H1 (cell line): ENCODE measurements at regions not wholly inside any gene's neighbourhood (a gene's known extent, or its start where the extent isn't known, plus 50 kb on each side); places are given as distances from the start of the nearest gene placed in this dataset.

Experiments used
- CTCF ChIA-PET: fragments of 300-600 bp; sonication (Branson Sonifier 250); formaldehyde crosslinking; loops from one replicate; lab custom pipeline; 2021; ENCODE audit not compliant: partially characterized antibody; lab: Charles Lee
- POLR2A ChIA-PET: fragments of 300-600 bp; sonication (Branson Sonifier 250); formaldehyde crosslinking; loops from one replicate; lab custom pipeline; 2021; ENCODE audit warnings: inconsistent platforms; ENCODE audit not compliant: partially characterized antibody; lab: Charles Lee
- DNase-seq, 2 experiments: peaks; one replicate each; pipeline versions ENCODE4 v3.0.0 to v3.0.0-alpha.2; 2010 to 2022; ENCODE audit warnings: low spot score in 2 of 2, low read depth in 1 of 2, mixed read lengths in 1 of 2
- FAIRE-seq: peaks from 2 replicates; lab custom pipeline; 2011; peaks lifted over from hg19 to GRCh38; lab: Jason Lieb, UNC
- H2AFZ ChIP-seq: 2 replicates; pipeline ENCODE4 v1.8.1; 2012; ENCODE audit warnings: low read length, inconsistent platforms
- H2AK5ac ChIP-seq: 2 replicates; pipeline ENCODE4 v1.6.1; 2013; ENCODE audit warnings: low read depth, low read length
- H2BK120ac ChIP-seq: replicated peaks from 2 replicates; pipeline ENCODE3; 2013; ENCODE audit warnings: low read depth, low read length, inconsistent platforms
- H2BK12ac ChIP-seq: 2 replicates; pipeline ENCODE4 v1.6.1; 2013; ENCODE audit warnings: low read depth, low read length
- H2BK15ac ChIP-seq: 2 replicates; pipeline ENCODE4 v1.6.1; 2013; ENCODE audit warnings: low read length
- H2BK20ac ChIP-seq: 2 replicates; pipeline ENCODE4 v1.6.1; 2013; ENCODE audit warnings: low read length
- H2BK5ac ChIP-seq: 2 replicates; pipeline ENCODE4 v1.6.1; 2013; ENCODE audit warnings: low read depth, low read length
- H3K14ac ChIP-seq: 2 replicates; pipeline ENCODE4 v1.6.1; 2013; ENCODE audit warnings: inconsistent platforms; ENCODE audit not compliant: insufficient read length
- H3K18ac ChIP-seq: 2 replicates; pipeline ENCODE4 v1.6.1; 2013; ENCODE audit warnings: low read length; ENCODE audit errors: extremely low read depth
- H3K23ac ChIP-seq: 2 replicates; pipeline ENCODE4 v1.6.1; 2013; ENCODE audit warnings: inconsistent platforms; ENCODE audit not compliant: insufficient read length
- H3K23me2 ChIP-seq: 2 replicates; pipeline ENCODE4 v1.6.1; 2013; ENCODE audit warnings: low read depth, low read length
- H3K27ac ChIP-seq: 2 replicates; pipeline ENCODE4 v1.6.1; 2011; ENCODE audit warnings: low read depth, low read length, inconsistent platforms
- H3K27me3 ChIP-seq, 4 experiments: replicated peaks in 1 of 4; 1 replicate in 1 of 4; 2 replicates in 3 of 4; pipeline versions ENCODE4 v1.6.1 to v1.8.1; 2011 to 2013; ENCODE audit warnings: low read length in 3 of 4, mild to moderate bottlenecking in 3 of 4, inconsistent platforms in 2 of 4, mixed read lengths in 2 of 4, moderate library complexity in 1 of 4; ENCODE audit not compliant: control insufficient read depth in 3 of 4, insufficient read depth in 3 of 4; ENCODE audit errors: extremely low read depth in 1 of 4
- H3K36me3 ChIP-seq, 4 experiments: 2 replicates each; pipeline versions ENCODE4 v1.6.1 to v1.8.1; 2011 to 2013; ENCODE audit warnings: mild to moderate bottlenecking in 4 of 4, low read length in 3 of 4, moderate library complexity in 2 of 4, control low read depth in 1 of 4, inconsistent platforms in 1 of 4; ENCODE audit not compliant: insufficient read depth in 4 of 4, control insufficient read depth in 2 of 4
- H3K4ac ChIP-seq: replicated peaks from 2 replicates; pipeline ENCODE3; 2013; ENCODE audit warnings: low read length, low read depth, mixed read lengths, inconsistent platforms; ENCODE audit not compliant: insufficient read length
- H3K4me1 ChIP-seq, 4 experiments: replicated peaks in 1 of 4; 1 replicate in 1 of 4; 2 replicates in 3 of 4; pipeline versions ENCODE4 v1.6.1 to v1.8.1; 2011 to 2013; ENCODE audit warnings: low read length in 3 of 4, inconsistent platforms in 2 of 4, mixed read lengths in 1 of 4; ENCODE audit not compliant: insufficient read depth in 4 of 4, control insufficient read depth in 3 of 4
- H3K4me2 ChIP-seq, 2 experiments: 2 replicates each; pipeline versions ENCODE4 v1.6.1 to v1.8.1; 2011 to 2013; ENCODE audit warnings: low read depth in 2 of 2, low read length in 2 of 2, control low read depth in 1 of 2, inconsistent platforms in 1 of 2, mild to moderate bottlenecking in 1 of 2; ENCODE audit not compliant: insufficient read depth in 1 of 2
- H3K4me3 ChIP-seq, 4 experiments: fragments of 200-600, 300-600 bp in 1 of 4; sonication (generic), shearing (Covaris generic), sonication (Bioruptor Twin) in 1 of 4; 2 replicates each; pipeline versions ENCODE4 v1.5.1 to v1.8.1; 2011 to 2016; ENCODE audit warnings: low read length in 4 of 4, low read depth in 3 of 4, control low read depth in 2 of 4, inconsistent platforms in 2 of 4, mild to moderate bottlenecking in 2 of 4, mixed read lengths in 1 of 4, moderate library complexity in 1 of 4; ENCODE audit not compliant: insufficient read depth in 2 of 4; ENCODE audit errors: extremely low read depth in 1 of 4
- H3K56ac ChIP-seq: replicated peaks from 2 replicates; pipeline ENCODE3; 2013; ENCODE audit warnings: low read depth, mild to moderate bottlenecking, mixed read lengths, low read length, inconsistent platforms; ENCODE audit not compliant: insufficient read length
- H3K79me1 ChIP-seq: 2 replicates; pipeline ENCODE4 v1.6.1; 2013; ENCODE audit warnings: low read depth, low read length, control low read depth
- H3K79me2 ChIP-seq, 2 experiments: 2 replicates each; pipeline versions ENCODE4 v1.6.1 to v1.8.1; 2012 to 2013; ENCODE audit warnings: low read length in 2 of 2, mild to moderate bottlenecking in 2 of 2, inconsistent platforms in 1 of 2; ENCODE audit not compliant: insufficient read depth in 2 of 2, control insufficient read depth in 1 of 2
- H3K9ac ChIP-seq, 4 experiments: replicated peaks in 1 of 4; 1 replicate in 1 of 4; 2 replicates in 3 of 4; pipeline versions ENCODE4 v1.6.1 to v1.8.1; 2011 to 2013; ENCODE audit warnings: low read depth in 3 of 4, low read length in 3 of 4, control low read depth in 2 of 4, mild to moderate bottlenecking in 2 of 4, moderate library complexity in 2 of 4, inconsistent platforms in 1 of 4; ENCODE audit errors: extremely low read depth in 1 of 4
- H3K9me3 ChIP-seq, 2 experiments: 2 replicates each; pipeline versions ENCODE4 v1.6.1 to v1.8.1; 2012 to 2013; ENCODE audit warnings: mild to moderate bottlenecking in 2 of 2, moderate library complexity in 2 of 2, control low read depth in 1 of 2, inconsistent platforms in 1 of 2, low read depth in 1 of 2, low read length in 1 of 2, mixed read lengths in 1 of 2; ENCODE audit not compliant: insufficient read depth in 2 of 2
- H4K20me1 ChIP-seq, 2 experiments: replicated peaks in 1 of 2; 2 replicates each; pipeline versions ENCODE3 to v1.8.1; 2011 to 2013; ENCODE audit warnings: inconsistent platforms in 2 of 2, low read length in 2 of 2, mild to moderate bottlenecking in 1 of 2; ENCODE audit not compliant: insufficient read depth in 2 of 2, control insufficient read depth in 1 of 2
- H4K5ac ChIP-seq: 2 replicates; pipeline ENCODE4 v1.6.1; 2013; ENCODE audit warnings: low read length, low read depth, mixed read lengths, inconsistent platforms; ENCODE audit not compliant: insufficient read length
- H4K8ac ChIP-seq: 2 replicates; pipeline ENCODE4 v1.8.0; 2013; ENCODE audit warnings: mild to moderate bottlenecking, moderate library complexity, low read length, inconsistent platforms; ENCODE audit not compliant: insufficient read depth; ENCODE audit errors: extremely low read depth
- H4K91ac ChIP-seq: replicated peaks from 2 replicates; pipeline ENCODE3; 2013; ENCODE audit warnings: low read length, mixed read lengths, inconsistent platforms; ENCODE audit not compliant: insufficient read length
- ASH2L ChIP-seq: fragments of 200-600, 300-600 bp; sonication (generic); IDR thresholded peaks from one replicate; pipeline ENCODE4 v1.7.1; 2017; ENCODE audit warnings: low read length
- CHD1 ChIP-seq: IDR thresholded peaks from 2 replicates; pipeline ENCODE4 v1.6.1; 2012; ENCODE audit warnings: low read depth, low read length, improper control_type of control experiment
- CREB1 ChIP-seq: IDR thresholded peaks from 2 replicates; pipeline ENCODE4 v1.6.1; 2012; ENCODE audit warnings: inconsistent platforms
- NRF1 ChIP-seq: IDR thresholded peaks from 2 replicates; pipeline ENCODE4 v1.6.1; 2011; ENCODE audit warnings: mild to moderate bottlenecking, low read depth, low read length, improper control_type of control experiment
- PHF8 ChIP-seq: fragments of 200-600 bp; sonication (generic); conservative IDR thresholded peaks from 2 replicates; pipeline ENCODE4 v1.7.1; 2012; ENCODE audit warnings: low read depth, mild to moderate bottlenecking, inconsistent platforms, low read length, moderate library complexity
- SIRT6 ChIP-seq: IDR thresholded peaks from one replicate; pipeline ENCODE4 v1.7.1; 2012; ENCODE audit warnings: low read length, inconsistent platforms
- SP1 ChIP-seq: IDR thresholded peaks from 2 replicates; pipeline ENCODE4 v1.6.1; 2011; ENCODE audit warnings: low read depth, low read length
- YY1 ChIP-seq: IDR thresholded peaks from 2 replicates; pipeline ENCODE4 v1.6.1; 2011; ENCODE audit warnings: low read depth, mild to moderate bottlenecking, low read length
- ZNF274 ChIP-seq: IDR thresholded peaks from 2 replicates; pipeline ENCODE4 v1.7.0; 2012; ENCODE audit warnings: low read length, borderline replicate concordance; ENCODE audit errors: extremely low read depth
- WGBS, 2 experiments: shearing (Covaris generic) in 1 of 2; methylation state at CpG; one replicate each; pipeline versions ENCODE4 v1.1.6 to v1.1.7; 2013 to 2015; ENCODE audit warnings: low lambda C conversion rate in 2 of 2, mixed read lengths in 2 of 2, inconsistent platforms in 1 of 2, low coverage in 1 of 2, missing lambda C conversion rate in 1 of 2; ENCODE audit not compliant: insufficient replicate concordance in 2 of 2, insufficient coverage in 1 of 2, insufficient read length in 1 of 2; ENCODE audit errors: extremely low coverage in 1 of 2, missing lambda C conversion rate in 1 of 2; 5-methylcytosine and 5-hydroxymethylcytosine counted together
- TF ChIP-seq, protein P1 (sequence below): IDR thresholded peaks from 2 replicates; pipeline ENCODE4 v1.6.1; 2012; ENCODE audit warnings: low read length, inconsistent platforms
- TF ChIP-seq, protein P2 (sequence below): IDR thresholded peaks from 2 replicates; pipeline ENCODE4 v1.6.1; 2012; ENCODE audit warnings: inconsistent platforms

DNA sequence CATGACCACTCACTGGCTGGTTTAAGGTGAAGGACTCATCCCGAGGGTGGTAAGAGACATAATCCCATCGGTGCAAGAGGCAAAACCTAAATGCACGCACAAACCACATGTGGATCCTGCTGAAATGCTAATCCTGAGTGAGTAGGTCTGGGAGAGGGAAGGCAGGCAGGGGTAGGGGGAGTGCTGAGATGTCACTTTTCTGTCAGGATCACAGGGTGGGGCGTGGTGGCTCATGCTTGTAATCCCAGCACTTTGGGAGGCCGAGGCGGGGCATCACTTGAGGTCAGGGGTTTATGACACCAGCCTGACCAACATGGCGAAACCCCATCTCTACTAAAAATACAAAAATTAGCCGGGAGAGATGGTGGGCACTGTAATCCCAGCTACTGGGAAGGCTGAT lies 97.7 kb upstream of the SRSF6 start:
- Histone ChIP-seq H4K91ac (no peak overlapping the region), H2BK20ac (no peak overlapping the region), H3K79me1 (no peaks in the 10 kb centered on the region), H3K14ac (no peak overlapping the region), H3K9me3 (no peaks in the 10 kb centered on the region), H2AFZ (no peak overlapping the region), H3K4ac (no peak overlapping the region), H4K20me1 (no peaks in the 10 kb centered on the region), H3K9ac (no peak overlapping the region), H3K36me3 (no peaks in the 10 kb centered on the region), H3K4me2 (no peak overlapping the region), H3K4me3 (no peak overlapping the region), H2BK15ac (no peak overlapping the region), H3K23me2 (no peaks in the 10 kb centered on the region), H3K18ac (no peak overlapping the region), H3K56ac (no peak overlapping the region), H4K8ac (no peak overlapping the region), H4K5ac (no peak overlapping the region), H2BK5ac (no peak overlapping the region), H3K27me3 (no peaks in the 10 kb centered on the region; a peak in 1 of 7 replicates), H2BK12ac (no peak overlapping the region), H2BK120ac (no peak overlapping the region), H2AK5ac (no peak overlapping the region), H3K27ac (no peak overlapping the region), H3K79me2 (no peaks in the 10 kb centered on the region), H3K4me1 (no peaks in the 10 kb centered on the region), H3K23ac (no peak overlapping the region)
- DNase-seq (no peak), FAIRE-seq (no peak)
- CTCF ChIA-PET: interaction anchor here (0.6 kb wide), 1 partner anchor 1364 kb away, joined by 5 read pairs; no protein-coding TSS in a partner anchor
- POLR2A ChIA-PET: no interaction called here
- WGBS, 2 experiments: 94% methylated on average over 8 of the region's 8 CpGs; no CpG with 5 or more reads in 1 of the 2 experiments
- TF ChIP-seq ASH2L (no peak), PHF8 (no peak), NRF1 (no peak), YY1 (no peak), CREB1 (no peak), SP1 (no peak), SIRT6 (no peak), ZNF274 (no peak), CHD1 (no peak)
- TF ChIP-seq, protein P1, sequence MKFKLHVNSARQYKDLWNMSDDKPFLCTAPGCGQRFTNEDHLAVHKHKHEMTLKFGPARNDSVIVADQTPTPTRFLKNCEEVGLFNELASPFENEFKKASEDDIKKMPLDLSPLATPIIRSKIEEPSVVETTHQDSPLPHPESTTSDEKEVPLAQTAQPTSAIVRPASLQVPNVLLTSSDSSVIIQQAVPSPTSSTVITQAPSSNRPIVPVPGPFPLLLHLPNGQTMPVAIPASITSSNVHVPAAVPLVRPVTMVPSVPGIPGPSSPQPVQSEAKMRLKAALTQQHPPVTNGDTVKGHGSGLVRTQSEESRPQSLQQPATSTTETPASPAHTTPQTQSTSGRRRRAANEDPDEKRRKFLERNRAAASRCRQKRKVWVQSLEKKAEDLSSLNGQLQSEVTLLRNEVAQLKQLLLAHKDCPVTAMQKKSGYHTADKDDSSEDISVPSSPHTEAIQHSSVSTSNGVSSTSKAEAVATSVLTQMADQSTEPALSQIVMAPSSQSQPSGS: no peak
- TF ChIP-seq, protein P2, sequence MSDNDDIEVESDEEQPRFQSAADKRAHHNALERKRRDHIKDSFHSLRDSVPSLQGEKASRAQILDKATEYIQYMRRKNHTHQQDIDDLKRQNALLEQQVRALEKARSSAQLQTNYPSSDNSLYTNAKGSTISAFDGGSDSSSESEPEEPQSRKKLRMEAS: no peak
